ENCODE measurements at regions not wholly inside any gene's neighbourhood (a gene's known extent, or its start where the extent isn't known, plus 50 kb on each side); places are given as distances from the start of the nearest gene placed in this dataset.

DNA sequence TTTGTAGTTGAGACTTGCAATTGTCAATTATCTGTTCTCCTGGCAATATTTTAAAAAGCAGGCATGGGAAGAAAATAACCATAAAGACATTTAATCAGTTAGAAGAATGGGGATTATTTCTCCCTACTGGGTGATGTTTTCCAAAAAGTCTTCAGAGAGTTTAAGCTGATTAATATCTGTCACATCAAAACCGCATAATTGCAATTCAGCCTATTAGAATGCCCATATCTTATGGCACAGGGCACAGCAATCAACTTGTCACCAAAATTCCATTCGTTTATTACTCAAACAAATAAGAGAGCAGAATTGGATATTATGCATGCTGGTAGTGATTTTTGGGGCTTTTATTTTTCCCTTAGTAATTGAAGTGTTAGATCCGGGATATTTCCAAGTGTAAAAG lies 218.7 kb downstream of the RNF144B start:
- TF ChIP-seq, protein P1, sequence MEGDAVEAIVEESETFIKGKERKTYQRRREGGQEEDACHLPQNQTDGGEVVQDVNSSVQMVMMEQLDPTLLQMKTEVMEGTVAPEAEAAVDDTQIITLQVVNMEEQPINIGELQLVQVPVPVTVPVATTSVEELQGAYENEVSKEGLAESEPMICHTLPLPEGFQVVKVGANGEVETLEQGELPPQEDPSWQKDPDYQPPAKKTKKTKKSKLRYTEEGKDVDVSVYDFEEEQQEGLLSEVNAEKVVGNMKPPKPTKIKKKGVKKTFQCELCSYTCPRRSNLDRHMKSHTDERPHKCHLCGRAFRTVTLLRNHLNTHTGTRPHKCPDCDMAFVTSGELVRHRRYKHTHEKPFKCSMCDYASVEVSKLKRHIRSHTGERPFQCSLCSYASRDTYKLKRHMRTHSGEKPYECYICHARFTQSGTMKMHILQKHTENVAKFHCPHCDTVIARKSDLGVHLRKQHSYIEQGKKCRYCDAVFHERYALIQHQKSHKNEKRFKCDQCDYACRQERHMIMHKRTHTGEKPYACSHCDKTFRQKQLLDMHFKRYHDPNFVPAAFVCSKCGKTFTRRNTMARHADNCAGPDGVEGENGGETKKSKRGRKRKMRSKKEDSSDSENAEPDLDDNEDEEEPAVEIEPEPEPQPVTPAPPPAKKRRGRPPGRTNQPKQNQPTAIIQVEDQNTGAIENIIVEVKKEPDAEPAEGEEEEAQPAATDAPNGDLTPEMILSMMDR (IDR thresholded peaks at IDR 0.05; ENCODE audit: borderline replicate concordance, extremely low read depth, low read length, poor library complexity, severe bottlenecking) = no peak
- TF ChIP-seq EZH2 (IDR thresholded peaks at IDR 0.05; ENCODE audit: borderline replicate concordance, low read depth, low read length, severe bottlenecking) = no peak
